K562 (cell line): ENCODE measurements at regions not wholly inside any gene's neighbourhood (a gene's known extent, or its start where the extent isn't known, plus 50 kb on each side); places are given as distances from the start of the nearest gene placed in this dataset.

ENCODE experiments used
- BHLHE40 ChIP-seq: IDR thresholded peaks from 2 replicates; pipeline ENCODE4 v1.6.1; 2011; ENCODE audit warnings: low read length, improper control_type of control experiment
- NUFIP1 ChIP-seq: fragments of 450-650 bp; IDR thresholded peaks from 2 replicates; pipeline ENCODE4 v1.6.1; 2018; ENCODE audit not compliant: partially characterized antibody
- RBM17 ChIP-seq: fragments of 200-400 bp; formaldehyde crosslinking; IDR thresholded peaks from 2 replicates; pipeline ENCODE4 v1.6.1; 2017; ENCODE audit warnings: low read depth, mild to moderate bottlenecking, low read length, borderline replicate concordance
- SIN3A ChIP-seq, 2 experiments: fragments of 150-350 bp in 1 of 2; IDR thresholded peaks; 2 replicates each; pipeline ENCODE4 v1.6.1; 2011 to 2016; ENCODE audit warnings: borderline replicate concordance in 2 of 2, low read depth in 2 of 2, low read length in 2 of 2, mild to moderate bottlenecking in 2 of 2, moderate library complexity in 2 of 2; ENCODE audit not compliant: control insufficient read depth in 1 of 2
- SNIP1 ChIP-seq: fragments of 450-650 bp; IDR thresholded peaks from 2 replicates; pipeline ENCODE4 v1.7.1; 2017; ENCODE audit warnings: low read depth, mild to moderate bottlenecking
- XRCC5 ChIP-seq: fragments of 200-400 bp; formaldehyde crosslinking; IDR thresholded peaks from 2 replicates; pipeline ENCODE4 v1.6.1; 2017; ENCODE audit warnings: low read depth, mild to moderate bottlenecking, low read length
- ZC3H4 ChIP-seq: sonication (generic); formaldehyde crosslinking; IDR thresholded peaks from 2 replicates; pipeline ENCODE4 v1.9.0; 2021; ENCODE audit warnings: missing genetic modification reagents, borderline replicate concordance
- ZHX1 ChIP-seq: fragments of 150-350 bp; conservative IDR thresholded peaks from 2 replicates; pipeline ENCODE4 v1.6.1; 2014; ENCODE audit warnings: low read length
- TF ChIP-seq, protein P1 (sequence below): fragments of 250-450 bp; sonication (Bioruptor Pico); IDR thresholded peaks from 2 replicates; pipeline ENCODE4 v1.4.0; 2020; ENCODE audit warnings: mild to moderate bottlenecking, moderate library complexity, borderline replicate concordance

- TF ChIP-seq ZHX1 = no peak
- no peak for TF ChIP-seq RBM17
- TF ChIP-seq SNIP1 = no peak
- no peak for TF ChIP-seq SIN3A (IDR thresholded peaks at IDR 0.05; ENCODE audit: borderline replicate concordance in 2 of 2, control insufficient read depth in 1 of 2, low read depth in 2 of 2, low read length in 2 of 2)
- TF ChIP-seq XRCC5 = no peak
- no peak for TF ChIP-seq NUFIP1
- TF ChIP-seq ZC3H4 (CRISPR knock-in tag) = no peak
- TF ChIP-seq, protein P1, sequence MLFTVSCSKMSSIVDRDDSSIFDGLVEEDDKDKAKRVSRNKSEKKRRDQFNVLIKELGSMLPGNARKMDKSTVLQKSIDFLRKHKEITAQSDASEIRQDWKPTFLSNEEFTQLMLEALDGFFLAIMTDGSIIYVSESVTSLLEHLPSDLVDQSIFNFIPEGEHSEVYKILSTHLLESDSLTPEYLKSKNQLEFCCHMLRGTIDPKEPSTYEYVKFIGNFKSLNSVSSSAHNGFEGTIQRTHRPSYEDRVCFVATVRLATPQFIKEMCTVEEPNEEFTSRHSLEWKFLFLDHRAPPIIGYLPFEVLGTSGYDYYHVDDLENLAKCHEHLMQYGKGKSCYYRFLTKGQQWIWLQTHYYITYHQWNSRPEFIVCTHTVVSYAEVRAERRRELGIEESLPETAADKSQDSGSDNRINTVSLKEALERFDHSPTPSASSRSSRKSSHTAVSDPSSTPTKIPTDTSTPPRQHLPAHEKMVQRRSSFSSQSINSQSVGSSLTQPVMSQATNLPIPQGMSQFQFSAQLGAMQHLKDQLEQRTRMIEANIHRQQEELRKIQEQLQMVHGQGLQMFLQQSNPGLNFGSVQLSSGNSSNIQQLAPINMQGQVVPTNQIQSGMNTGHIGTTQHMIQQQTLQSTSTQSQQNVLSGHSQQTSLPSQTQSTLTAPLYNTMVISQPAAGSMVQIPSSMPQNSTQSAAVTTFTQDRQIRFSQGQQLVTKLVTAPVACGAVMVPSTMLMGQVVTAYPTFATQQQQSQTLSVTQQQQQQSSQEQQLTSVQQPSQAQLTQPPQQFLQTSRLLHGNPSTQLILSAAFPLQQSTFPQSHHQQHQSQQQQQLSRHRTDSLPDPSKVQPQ (CRISPR knock-in tag) = no peak
- TF ChIP-seq BHLHE40 = no peak
Observed at GRCh38 chr16:86812363-86812970, 234.1 kb downstream of the FOXL1 start (continued).
